ENCODE measurements at regions not wholly inside any gene's neighbourhood (a gene's known extent, or its start where the extent isn't known, plus 50 kb on each side); places are given as distances from the start of the nearest gene placed in this dataset.
"Not testable (repeated sequence)": the region's sequence is repeated elsewhere in the genome, so short reads cannot be mapped to it uniquely, and the experiment has no call there.

- DNase-seq (ENCODE audit: low read depth in 3 of 3), result no peak
Measured at GRCh38 chr1:5638582-5638981, 353.6 kb downstream of the NPHP4 start.

DNA sequence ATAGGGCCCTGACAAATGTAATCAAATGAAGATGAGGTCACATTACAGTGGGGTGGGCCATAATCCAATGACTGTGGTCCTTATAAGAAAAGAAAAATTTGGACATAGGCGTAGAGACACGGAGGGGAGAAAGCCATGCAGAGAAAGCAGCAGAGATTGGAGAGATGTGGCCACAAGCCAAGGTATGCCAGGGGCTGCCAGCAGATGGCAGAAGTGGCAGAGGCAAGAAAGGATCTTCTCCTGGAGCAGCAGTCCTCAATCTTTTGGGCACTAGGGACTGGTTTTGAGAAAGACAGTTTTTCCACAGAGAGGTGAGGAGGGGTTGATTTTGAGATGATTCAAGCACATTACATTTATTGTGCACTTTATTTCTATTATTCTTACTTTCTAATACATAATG is 355.1 kb downstream of the NPHP4 start:
- no peak for DNase-seq (ENCODE audit: low read depth in 3 of 3)

GRCh38 chr1:5634893-5635292 is 357.3 kb downstream of the NPHP4 start:
- no peak for DNase-seq (ENCODE audit: low read depth in 3 of 3)

GRCh38 chr1:5632814-5633213 is 359.4 kb downstream of the NPHP4 start:
- no peak for DNase-seq (ENCODE audit: low read depth in 3 of 3)

DNA sequence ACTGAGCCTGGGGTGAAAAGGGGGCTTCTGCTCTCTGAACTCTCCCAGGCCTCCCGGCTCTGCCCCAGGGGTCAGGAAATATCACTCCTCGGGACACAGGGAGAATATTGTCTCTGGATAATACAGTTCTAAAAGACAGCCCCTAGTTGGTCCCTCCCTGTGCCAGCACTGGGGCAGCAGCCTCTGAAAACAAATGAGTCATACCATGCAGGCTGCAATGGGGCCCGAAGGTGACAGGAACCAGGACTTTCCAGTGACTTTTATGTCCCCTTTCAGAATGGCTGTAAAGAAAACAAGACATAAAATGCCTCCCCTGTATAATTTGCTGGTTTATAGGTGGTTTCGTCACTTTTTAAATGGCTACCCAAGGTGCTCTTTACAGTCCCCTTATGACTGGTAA is 360.0 kb downstream of the NPHP4 start:
- no peak for DNase-seq (ENCODE audit: low read depth in 3 of 3)

- DNase-seq (ENCODE audit: low read depth in 3 of 3), result no peak
Measured at GRCh38 chr1:5628416-5628815, 363.8 kb downstream of the NPHP4 start.

GRCh38 chr1:5623399-5623798 is 368.8 kb downstream of the NPHP4 start:
- no peak for DNase-seq (ENCODE audit: low read depth in 3 of 3)

DNA sequence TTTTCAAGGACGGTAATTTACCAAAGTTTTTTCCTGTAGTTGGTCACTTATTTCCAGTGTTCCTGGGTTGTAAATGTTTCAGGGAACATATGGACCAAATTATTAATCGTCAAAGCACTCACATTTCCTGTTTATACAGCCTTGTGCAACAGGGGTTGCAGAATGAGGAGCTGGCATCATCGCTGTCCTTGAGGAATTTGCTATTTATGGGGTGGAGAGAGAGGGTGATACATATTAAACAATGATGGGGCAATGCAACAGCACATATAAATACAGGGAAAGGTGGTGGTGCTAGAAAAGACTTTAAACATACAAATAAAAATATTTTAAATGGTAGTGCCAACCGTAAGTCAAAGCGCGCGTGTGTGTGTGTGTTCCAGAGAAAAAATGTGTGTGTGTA is 369.8 kb downstream of the NPHP4 start:
- no peak for DNase-seq (ENCODE audit: low read depth in 3 of 3)

DNA sequence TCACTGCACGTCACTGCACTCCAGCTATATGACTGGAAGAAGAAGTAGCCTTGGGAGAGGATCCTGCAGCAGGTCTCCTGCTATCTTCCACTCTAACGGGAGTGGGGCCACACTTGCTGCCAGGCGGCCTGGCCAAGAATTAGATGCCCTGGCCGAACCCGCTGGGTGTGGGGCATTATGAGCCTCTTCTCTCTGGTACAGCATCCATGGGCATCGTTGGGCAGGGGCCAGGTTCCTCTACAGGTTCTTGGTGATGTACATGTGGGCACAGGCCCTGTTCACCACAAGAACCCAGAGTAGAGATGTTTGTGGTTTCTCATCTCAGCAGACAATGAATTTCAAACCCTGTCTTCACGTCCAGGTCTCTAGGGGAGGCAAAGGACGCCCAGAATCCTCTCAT is 370.5 kb downstream of the NPHP4 start:
- DNase-seq (ENCODE audit: low read depth in 3 of 3), result no peak

- no peak for DNase-seq (ENCODE audit: low read depth in 3 of 3)
Measured at GRCh38 chr1:5620997-5621396, 371.2 kb downstream of the NPHP4 start.

DNA sequence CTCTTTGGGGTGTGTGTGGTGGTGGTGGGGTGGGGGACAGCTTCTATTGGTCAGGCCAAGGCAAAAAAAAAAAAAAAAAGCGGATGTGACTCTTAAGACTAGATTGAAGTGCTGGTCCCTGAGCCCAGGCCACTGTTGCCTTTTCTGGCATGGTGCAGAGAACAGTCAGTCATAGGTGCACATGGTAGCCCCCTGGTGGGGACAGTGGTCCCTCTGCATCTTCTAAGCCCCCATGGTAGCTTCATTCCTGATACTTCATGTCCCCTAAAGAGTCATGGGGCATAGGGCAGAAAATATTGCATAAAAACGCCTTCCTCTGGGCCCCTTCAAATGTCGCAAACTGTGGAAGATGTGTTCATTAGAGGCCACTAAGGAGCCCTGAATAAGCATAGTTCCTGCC is 371.8 kb downstream of the NPHP4 start:
- DNase-seq (ENCODE audit: low read depth in 3 of 3), result no peak

- no peak for DNase-seq (ENCODE audit: low read depth in 3 of 3)
Measured at GRCh38 chr1:5619469-5619868, 372.8 kb downstream of the NPHP4 start.

DNA sequence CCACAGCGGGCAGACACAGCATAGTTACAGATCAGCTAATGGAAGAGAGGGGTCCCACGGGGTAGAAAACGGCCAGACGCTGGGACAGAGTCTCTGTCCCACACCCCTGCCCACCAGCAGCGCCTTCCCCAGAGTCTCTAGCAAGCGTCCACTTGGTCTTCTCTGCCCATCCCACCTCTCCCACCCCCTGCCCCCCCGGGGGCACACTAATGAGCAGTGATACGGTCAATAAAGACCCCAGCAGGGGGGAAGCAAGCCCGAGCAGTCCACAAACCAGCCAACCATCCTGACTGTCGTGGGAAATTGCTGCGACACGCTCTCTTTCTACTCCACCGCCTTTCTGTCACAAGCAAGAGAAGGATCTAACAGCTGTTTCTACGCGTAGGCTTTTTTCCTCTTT is 374.7 kb downstream of the NPHP4 start:
- no peak for DNase-seq (ENCODE audit: low read depth in 3 of 3)

DNA sequence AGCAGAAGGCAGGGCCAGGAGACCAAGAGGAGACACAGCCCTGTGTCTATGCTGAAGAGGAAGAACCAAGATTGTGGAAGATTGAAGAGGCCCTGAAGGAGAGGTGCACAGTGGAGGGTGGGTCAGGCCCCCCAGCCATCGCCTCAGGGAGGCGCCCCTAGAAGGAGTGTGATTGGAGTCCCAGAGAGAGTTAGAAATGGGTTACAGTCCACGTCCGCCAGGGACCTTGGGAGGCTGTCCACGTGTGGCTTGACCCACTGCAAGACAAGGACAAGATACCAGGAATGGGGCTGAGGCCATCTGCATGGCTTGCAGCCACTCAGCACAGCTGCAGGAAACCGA is 375.1 kb downstream of the NPHP4 start:
- no peak for DNase-seq (ENCODE audit: low read depth in 3 of 3)

DNA sequence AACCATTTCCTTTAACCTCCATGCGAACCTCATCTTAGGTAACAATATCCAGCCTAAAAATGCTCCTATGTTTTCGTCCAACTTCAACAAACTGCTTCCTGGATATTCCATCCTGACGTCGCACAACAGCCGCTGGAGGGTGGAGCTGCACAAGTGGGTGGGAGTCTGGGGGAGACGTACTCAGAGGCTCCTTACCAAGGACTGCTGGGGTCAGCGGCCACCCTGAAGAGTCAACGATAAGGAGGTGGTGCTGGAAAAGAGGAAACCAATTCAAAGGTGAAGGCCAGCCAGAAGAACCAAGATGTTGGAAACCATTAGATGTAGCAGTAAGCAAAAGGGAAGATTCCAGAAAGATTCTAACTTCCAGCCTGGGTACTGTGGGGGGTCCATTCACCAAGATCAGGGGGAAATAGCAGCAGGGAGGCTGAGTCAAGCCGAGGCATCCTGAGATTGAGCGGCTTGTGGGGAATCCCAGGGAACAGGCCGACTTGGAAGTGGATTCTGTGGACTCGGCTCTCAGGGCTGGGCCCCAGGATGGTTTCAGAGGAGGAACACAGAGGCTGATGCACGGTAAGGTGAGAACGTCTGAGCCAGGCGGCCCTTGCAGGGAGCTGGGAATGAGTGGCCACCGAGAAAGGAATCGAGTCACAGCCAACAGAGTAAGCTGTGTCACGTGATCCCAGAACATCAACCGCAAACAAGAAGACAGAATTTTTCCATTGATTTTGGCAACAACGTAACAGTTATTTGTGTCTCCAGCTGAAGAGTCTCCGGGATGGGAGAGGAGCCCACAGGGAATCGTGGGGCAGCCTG is 375.7 kb downstream of the NPHP4 start:
- no peak for DNase-seq (ENCODE audit: low read depth in 3 of 3)

DNA sequence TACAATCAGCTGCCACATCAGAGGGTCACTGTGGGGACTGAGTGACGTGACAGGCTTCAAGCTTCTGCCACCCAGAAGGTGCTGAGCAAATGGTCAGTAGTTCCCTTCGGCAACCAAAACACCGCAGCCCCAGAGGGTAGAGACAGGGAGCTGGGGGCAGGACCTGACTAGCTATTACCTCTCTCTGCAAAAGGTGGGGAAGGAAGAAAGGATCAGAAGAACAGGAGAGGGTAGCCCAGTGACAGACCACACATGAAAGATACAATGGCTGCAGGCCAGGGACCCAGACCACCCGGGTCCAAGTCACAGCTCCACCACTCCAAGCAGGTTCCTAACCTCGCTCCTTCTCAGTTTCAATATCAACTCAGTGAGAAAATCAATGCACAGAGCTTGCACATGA is 377.1 kb downstream of the NPHP4 start:
- DNase-seq (ENCODE audit: low read depth in 3 of 3), result no peak

DNA sequence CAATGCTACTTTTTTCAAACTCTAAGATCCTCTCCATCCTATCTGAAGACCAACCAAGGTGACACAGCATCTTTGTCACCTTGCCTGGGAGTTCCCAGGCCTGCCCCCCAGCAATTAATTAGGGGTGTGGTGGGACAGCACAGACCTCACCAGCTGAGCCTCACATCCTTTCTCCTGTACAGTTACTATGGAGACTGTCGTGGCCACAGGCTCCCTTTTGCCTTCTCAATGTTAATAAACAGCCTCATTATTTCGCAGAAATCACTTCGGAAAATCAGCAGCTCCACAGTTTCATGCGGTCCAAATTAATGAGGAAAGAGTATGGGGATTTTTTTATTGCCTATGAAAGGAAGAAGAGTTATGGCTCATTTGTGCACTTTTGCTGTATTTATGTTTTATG is 378.3 kb downstream of the NPHP4 start:
- DNase-seq (ENCODE audit: low read depth in 3 of 3), result no peak

DNA sequence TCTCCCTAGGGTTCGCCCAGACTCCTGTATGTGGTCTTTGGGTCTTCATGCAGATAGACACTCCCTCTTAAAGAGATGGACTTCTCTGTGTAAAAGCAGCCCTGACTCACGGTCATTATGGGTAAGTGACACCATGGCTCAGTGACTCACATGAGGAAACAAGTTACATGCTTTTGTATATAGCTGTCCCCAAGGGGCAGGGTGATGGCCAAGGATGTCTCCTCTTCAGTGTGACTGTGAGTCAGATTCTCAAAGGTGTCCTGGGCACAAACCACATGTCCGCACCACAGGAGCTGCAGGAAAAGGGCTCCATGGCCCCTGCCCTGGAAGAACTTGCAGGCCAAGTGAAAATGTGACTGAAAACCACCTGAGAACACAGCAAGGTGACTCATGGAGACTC is 380.4 kb downstream of the NPHP4 start:
- DNase-seq (ENCODE audit: low read depth in 3 of 3), result no peak

DNA sequence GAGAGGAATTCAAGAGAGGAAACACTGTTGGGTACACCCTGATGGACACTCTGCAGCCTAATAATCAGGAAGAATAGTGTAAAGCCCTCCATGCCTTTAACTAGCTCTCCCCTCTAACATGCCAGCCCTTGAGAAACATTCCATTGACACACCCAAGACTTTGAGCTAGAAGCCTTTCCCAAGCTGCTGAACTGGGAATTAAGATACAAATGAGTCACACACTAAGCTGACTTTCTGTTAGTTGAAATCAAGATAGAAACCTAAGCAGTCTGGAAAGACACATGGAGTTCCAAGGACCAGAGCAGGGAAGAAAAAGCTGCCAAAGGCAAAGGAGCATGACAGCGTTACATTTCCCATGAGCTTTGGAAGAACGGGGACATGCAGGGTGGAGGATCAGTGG is 380.8 kb downstream of the NPHP4 start:
- no peak for DNase-seq (ENCODE audit: low read depth in 3 of 3)

GRCh38 chr1:5610432-5610831 is 381.8 kb downstream of the NPHP4 start:
- DNase-seq (ENCODE audit: low read depth in 3 of 3), result no peak

- DNase-seq (ENCODE audit: low read depth in 3 of 3), result no peak
Measured at GRCh38 chr1:5603353-5604104, 388.7 kb downstream of the NPHP4 start.

DNA sequence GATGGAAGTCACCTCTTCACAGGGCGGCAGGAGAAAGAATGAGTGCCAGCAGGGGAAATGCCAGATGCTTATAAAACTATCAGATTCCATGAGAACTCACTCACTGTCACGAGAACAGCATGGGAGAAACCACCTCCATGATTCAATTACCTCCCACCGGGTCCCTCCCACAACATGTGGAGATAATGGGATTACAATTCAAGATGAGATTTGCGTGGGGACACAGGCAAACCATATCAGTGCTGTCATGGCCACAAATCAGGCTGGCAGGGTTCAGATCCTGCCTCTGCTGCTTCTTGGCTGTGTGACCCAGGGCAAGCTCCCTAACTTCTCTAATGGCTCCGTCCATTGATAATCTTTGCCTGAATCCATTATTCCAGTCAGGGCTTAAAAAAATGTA is 389.5 kb downstream of the NPHP4 start:
- DNase-seq (ENCODE audit: low read depth in 3 of 3), result not testable (repeated sequence)

- no peak for DNase-seq (ENCODE audit: low read depth in 3 of 3)
Measured at GRCh38 chr1:5601516-5601915, 390.7 kb downstream of the NPHP4 start.

DNA sequence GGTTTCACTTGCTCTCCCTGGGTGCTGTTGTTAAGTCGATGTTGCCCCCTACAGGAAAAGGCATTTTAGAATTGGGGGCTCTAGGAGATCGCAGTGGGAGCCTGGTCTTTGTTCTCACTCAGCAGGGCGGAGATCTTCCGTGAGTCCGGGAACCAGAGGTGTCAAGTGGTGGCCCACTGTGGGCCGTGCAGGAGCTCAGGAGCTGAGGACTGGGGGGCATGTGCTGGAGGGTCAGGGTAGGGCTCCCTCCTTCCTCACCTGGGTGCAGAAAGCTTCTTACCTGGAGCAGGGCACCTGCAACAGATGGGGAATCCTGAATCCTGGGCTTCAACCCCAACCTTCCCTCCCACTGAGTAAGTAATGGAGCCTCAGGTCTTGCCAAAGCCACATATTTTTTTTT is 392.7 kb downstream of the NPHP4 start:
- DNase-seq (ENCODE audit: low read depth in 3 of 3), result no peak
